Mucosa of descending colon (tissue), 3 donors: ENCODE measurements at regions not wholly inside any gene's neighbourhood (a gene's known extent, or its start where the extent isn't known, plus 50 kb on each side); places are given as distances from the start of the nearest gene placed in this dataset.

Source experiments
- ATAC-seq: fragments of 200-7000 bp; cut with Tn5 transposase; one replicate; pipeline ENCODE4 v1.9.1; 2020; ENCODE audit warnings: mild to moderate bottlenecking, moderate library complexity
- DNase-seq, 3 donors: peaks; one replicate each; pipeline ENCODE4 v3.0.0-alpha.2; 2020
- H3K36me3 ChIP-seq: fragments of 200-600 bp; one replicate; pipeline ENCODE4 v1.8.0; 2021; ENCODE audit warnings: low read depth, mild to moderate bottlenecking
- H3K4me1 ChIP-seq: fragments of 200-600 bp; one replicate; pipeline ENCODE4 v1.8.0; 2021; ENCODE audit warnings: low read depth, mild to moderate bottlenecking
- H3K4me3 ChIP-seq: fragments of 200-600 bp; one replicate; pipeline ENCODE4 v1.8.0; 2021; ENCODE audit warnings: mild to moderate bottlenecking
- H3K9me3 ChIP-seq: fragments of 200-600 bp; one replicate; pipeline ENCODE4 v1.8.0; 2021; ENCODE audit warnings: mild to moderate bottlenecking
- CTCF ChIP-seq: fragments of 200-600 bp; IDR thresholded peaks from one replicate; pipeline ENCODE4 v1.8.0; 2022; ENCODE audit warnings: antibody characterized with exemption, mild to moderate bottlenecking
- intact Hi-C, 2 donors: fragments of 100-400 bp; cut with DNase I in 1 of 2; cut with micrococcal nuclease in 1 of 2; formaldehyde crosslinking; loops; one replicate each; pipeline versions ENCODE4 v1.11.0 to v1.11.1; 2022; cut with DNase I, micrococcal nuclease
- donor health status: DM: no; HTN: no; CAD: no; lungs with moderate emphysema.
- donor health status: DM: no; HTN: no; CAD: no.
- donor health status: DM: no; HTN: yes; CAD: no.

DNA sequence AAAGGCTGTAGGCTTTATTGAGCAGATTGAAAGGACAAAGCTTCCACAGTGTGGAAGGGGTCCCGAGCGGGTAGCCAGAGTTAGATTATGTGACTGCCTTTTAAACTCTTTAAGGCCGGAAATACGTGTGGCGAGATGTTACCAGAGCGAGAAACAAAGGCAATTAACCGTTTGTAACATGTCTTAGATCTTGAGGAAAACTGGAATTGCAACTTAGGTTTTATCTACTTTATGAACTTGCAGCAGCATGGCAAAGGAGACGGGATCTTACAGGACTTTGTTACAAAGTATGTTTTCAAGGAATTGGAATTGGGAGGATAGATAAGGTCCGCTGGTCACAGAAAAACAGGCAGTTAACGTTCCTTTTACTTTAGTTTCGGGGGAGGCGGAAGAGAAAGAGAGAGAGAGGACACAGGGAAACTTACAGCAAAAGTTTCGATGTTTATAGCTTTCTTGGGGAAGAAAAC, 594.7 kb upstream of the ADGRB3 start:
- H3K4me1 ChIP-seq, result no peaks in the 10 kb centered on the region

GRCh38 chr6:68039641-68040311, 595.3 kb upstream of the ADGRB3 start:
- ATAC-seq (no peak), DNase-seq (no peak)
- H3K36me3 ChIP-seq, result no peaks in the 10 kb centered on the region
- H3K4me3 ChIP-seq, result no peak overlapping the region
- H3K4me1 ChIP-seq, result no peaks in the 10 kb centered on the region
- H3K9me3 ChIP-seq, result peaks cover 38% of the 10 kb centered on the region
- no peak for TF ChIP-seq CTCF
- intact Hi-C loops, result no loop called here

More for the DNA sequence above, 594.7 kb upstream of the ADGRB3 start:
- ATAC-seq (no peak), DNase-seq (no peak)
- intact Hi-C loops, result no loop called here
- no peak overlapping the region for H3K4me3 ChIP-seq
- H3K36me3 ChIP-seq, result no peaks in the 10 kb centered on the region
- H3K9me3 ChIP-seq, result peaks cover 37% of the 10 kb centered on the region
- no peak for TF ChIP-seq CTCF

DNA sequence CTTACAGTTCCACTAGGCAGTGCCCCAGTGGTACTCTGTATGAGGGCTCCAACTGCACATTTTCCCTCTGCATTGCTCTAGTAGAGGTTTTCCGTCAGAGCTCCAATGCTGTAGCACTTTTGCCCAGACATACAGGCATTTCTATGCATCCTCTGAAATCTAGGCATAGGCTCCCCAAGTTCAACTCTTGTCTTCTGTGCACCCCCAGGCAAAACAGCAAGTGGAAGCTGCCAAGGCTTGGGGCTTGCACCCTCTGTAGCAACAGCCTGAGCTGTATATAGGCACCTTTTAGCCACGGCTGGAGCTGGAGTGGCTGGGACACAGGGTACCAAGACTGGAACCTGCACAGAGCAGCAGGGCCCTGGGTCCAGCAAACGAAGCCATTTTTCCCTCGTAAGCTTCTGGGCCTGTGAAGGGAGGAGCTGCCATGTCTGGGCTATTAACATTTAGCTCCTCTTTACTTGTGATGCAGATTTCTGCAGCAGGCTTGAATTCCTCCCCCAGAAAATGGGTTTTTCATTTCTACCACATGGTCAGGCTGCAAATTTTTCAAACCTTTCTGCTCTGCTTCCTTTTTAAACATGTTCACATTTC, 596.2 kb upstream of the ADGRB3 start:
- Histone ChIP-seq H3K4me1 (no peaks in the 10 kb centered on the region), H3K9me3 (peaks cover 43% of the 10 kb centered on the region), H3K4me3 (no peak overlapping the region), H3K36me3 (no peaks in the 10 kb centered on the region)
- intact Hi-C loops, result no loop called here
- ATAC-seq, result no peak
- no peak for DNase-seq
- TF ChIP-seq CTCF, result no peak

- no peak overlapping the region for H3K4me3 ChIP-seq
- no peak for ATAC-seq
- intact Hi-C loops, result no loop called here
- H3K9me3 ChIP-seq, result peaks cover 43% of the 10 kb centered on the region
- H3K36me3 ChIP-seq, result no peaks in the 10 kb centered on the region
- no peaks in the 10 kb centered on the region for H3K4me1 ChIP-seq
- no peak for TF ChIP-seq CTCF
- DNase-seq, result no peak
Measured at GRCh38 chr6:68032217-68032616, 602.9 kb upstream of the ADGRB3 start.

DNA sequence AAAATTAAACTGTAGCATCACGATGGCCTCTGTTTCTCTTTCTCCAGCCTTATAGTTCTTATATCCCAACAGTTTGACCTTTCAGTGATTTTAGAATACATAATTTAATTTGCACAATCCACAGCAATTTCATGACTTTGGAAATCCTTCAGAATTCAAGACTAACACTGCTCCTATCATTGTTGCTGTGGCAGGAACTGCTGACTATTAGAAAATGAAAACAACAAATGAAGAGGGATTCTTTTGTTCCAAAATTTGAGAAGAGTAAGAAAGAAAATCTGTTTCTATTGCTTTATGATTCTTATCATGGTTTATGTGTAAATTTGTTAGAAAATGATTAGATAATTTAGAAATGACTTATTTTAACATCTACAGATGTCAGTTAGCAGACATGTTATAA, 604.0 kb upstream of the ADGRB3 start:
- H3K9me3 ChIP-seq, result peaks cover 40% of the 10 kb centered on the region
- ATAC-seq, result no peak
- no peaks in the 10 kb centered on the region for H3K4me1 ChIP-seq
- no peak for TF ChIP-seq CTCF
- intact Hi-C loops, result no loop called here
- no peaks in the 10 kb centered on the region for H3K36me3 ChIP-seq
- no peak for DNase-seq
- H3K4me3 ChIP-seq, result no peak overlapping the region
